GM23338 (cell line): ENCODE measurements at regions not wholly inside any gene's neighbourhood (a gene's known extent, or its start where the extent isn't known, plus 50 kb on each side); places are given as distances from the start of the nearest gene placed in this dataset.

ENCODE experiments used
- CREB1 ChIP-seq: fragments of 250-450 bp; sonication (Bioruptor Pico); IDR thresholded peaks from 2 replicates; pipeline ENCODE4 v1.5.0; 2020; ENCODE audit warnings: low read depth, mild to moderate bottlenecking, moderate library complexity
- CTCF ChIP-seq, 2 experiments: fragments of 200-600 bp in 1 of 2; sonication (generic) in 1 of 2; conservative IDR thresholded peaks; 2 replicates each; pipeline versions ENCODE4 v1.5.1 to v1.6.1; 2016 to 2017; ENCODE audit warnings: antibody characterized with exemption in 2 of 2, low read depth in 2 of 2, mild to moderate bottlenecking in 2 of 2, moderate library complexity in 1 of 2
- JUNB ChIP-seq: IDR thresholded peaks from one replicate; pipeline ENCODE4 v1.6.1; 2016; ENCODE audit warnings: antibody characterized with exemption; ENCODE audit not compliant: unreplicated experiment
- TF ChIP-seq, protein P1 (sequence below): IDR thresholded peaks from one replicate; pipeline ENCODE4 v1.6.1; 2018; ENCODE audit warnings: antibody characterized with exemption; ENCODE audit not compliant: unreplicated experiment

- TF ChIP-seq CTCF (conservative IDR thresholded peaks at IDR 0.05; ENCODE audit: low read depth in 2 of 2) (no peak), JUNB (no peak), CREB1 (no peak)
- TF ChIP-seq, protein P1, sequence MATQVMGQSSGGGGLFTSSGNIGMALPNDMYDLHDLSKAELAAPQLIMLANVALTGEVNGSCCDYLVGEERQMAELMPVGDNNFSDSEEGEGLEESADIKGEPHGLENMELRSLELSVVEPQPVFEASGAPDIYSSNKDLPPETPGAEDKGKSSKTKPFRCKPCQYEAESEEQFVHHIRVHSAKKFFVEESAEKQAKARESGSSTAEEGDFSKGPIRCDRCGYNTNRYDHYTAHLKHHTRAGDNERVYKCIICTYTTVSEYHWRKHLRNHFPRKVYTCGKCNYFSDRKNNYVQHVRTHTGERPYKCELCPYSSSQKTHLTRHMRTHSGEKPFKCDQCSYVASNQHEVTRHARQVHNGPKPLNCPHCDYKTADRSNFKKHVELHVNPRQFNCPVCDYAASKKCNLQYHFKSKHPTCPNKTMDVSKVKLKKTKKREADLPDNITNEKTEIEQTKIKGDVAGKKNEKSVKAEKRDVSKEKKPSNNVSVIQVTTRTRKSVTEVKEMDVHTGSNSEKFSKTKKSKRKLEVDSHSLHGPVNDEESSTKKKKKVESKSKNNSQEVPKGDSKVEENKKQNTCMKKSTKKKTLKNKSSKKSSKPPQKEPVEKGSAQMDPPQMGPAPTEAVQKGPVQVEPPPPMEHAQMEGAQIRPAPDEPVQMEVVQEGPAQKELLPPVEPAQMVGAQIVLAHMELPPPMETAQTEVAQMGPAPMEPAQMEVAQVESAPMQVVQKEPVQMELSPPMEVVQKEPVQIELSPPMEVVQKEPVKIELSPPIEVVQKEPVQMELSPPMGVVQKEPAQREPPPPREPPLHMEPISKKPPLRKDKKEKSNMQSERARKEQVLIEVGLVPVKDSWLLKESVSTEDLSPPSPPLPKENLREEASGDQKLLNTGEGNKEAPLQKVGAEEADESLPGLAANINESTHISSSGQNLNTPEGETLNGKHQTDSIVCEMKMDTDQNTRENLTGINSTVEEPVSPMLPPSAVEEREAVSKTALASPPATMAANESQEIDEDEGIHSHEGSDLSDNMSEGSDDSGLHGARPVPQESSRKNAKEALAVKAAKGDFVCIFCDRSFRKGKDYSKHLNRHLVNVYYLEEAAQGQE = no peak
Observed at GRCh38 chrX:68995386-68995779, 166.6 kb downstream of the EFNB1 start.
